Activated CD4-positive, alpha-beta T cell treated with anti-CD3 and anti-CD28 coated beads, Interleukin-10, Interleukin-2, amounts not matched to agents 100 ng/mL and 50 ng/mL, durations not matched to agents 16 hours and 8 hours (primary cell): ENCODE measurements at regions not wholly inside any gene's neighbourhood (a gene's known extent, or its start where the extent isn't known, plus 50 kb on each side); places are given as distances from the start of the nearest gene placed in this dataset.
"Not testable (repeated sequence)": the region's sequence is repeated elsewhere in the genome, so short reads cannot be mapped to it uniquely, and the experiment has no call there.

Experiments
- DNase-seq: peaks from one replicate; pipeline ENCODE4 v3.0.0-alpha.2; 2020

DNA sequence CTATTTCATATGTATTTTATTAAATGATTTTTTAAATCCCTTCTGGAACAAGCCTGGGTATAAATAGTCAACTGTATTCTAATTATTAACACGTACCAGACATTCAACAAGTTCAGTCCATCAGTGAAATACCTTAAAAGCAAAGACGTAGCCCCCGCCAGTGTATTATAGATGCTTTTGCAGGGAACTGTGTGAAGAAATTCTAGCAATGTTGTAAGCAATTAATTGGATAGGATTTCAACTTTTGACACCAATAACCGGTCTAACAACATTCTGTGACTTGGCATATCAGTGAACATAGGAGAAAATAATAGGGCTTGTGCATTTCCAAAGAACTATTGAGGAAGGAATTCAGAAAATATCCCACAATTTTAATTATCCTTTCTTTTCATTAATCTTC lies 67.2 kb upstream of the TGFBR2 start:
- no peak for DNase-seq

DNA sequence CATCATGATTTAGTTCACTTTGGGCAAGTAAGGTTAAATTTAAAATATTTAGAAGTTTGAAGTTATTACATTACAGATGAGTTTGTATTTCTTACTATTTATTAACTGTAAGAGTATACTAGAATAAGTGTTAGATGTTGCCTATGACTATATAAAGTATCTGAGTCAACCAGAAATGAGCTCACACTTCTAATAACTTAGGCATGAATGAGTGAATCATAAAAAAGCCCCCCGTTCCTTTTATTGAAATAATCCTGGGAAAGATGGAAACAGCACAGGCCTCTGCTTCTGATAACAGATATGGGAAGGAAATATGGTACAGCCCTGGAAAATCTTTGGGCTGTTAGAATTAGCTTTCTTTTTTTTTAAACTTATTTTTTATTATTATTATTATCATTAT lies 66.6 kb upstream of the TGFBR2 start:
- DNase-seq = no peak

DNA sequence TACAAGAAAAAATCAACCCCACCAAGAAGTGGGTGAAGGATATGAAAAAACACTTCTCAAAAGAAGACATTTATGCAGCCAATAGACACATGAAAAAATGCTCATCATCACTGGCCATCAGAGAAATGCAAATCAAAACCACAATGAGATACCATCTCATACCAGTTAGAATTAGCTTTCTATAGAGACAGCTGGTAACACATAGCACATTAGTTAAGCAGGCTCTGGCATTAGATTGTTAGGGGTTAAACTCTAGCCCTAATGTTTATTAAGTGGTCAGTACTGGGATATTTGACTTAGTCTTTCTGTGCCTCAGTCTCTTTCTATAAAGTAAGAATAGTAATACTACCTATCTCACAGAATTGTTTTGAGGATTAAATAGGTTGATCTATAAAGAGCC lies 65.2 kb upstream of the TGFBR2 start:
- not testable (repeated sequence) for DNase-seq

GRCh38 chr3:30542897-30543296 lies 63.5 kb upstream of the TGFBR2 start:
- no peak for DNase-seq

DNA sequence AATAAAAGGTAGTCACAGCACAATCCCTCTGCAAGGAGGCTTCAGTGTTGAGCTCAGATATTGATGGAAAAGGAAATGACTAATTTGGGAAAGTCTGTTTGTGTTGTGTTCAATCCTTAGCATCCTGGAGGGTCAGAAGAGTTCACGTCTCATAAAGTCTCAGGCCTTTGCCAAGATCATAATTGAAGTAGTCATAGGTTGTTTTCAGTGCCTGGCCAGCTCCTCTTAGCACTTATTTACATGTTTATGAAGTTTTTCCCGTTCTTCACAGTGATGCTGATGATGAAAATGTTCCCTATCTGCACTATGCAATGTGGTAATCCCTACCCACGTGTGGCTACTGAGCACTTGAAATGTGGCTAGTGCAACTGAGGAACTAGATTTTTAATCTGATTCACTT lies 61.6 kb upstream of the TGFBR2 start:
- no peak for DNase-seq

GRCh38 chr3:30546934-30547333 lies 59.5 kb upstream of the TGFBR2 start:
- no peak for DNase-seq

- no peak for DNase-seq
Measured at GRCh38 chr3:30547716-30548115, 58.7 kb upstream of the TGFBR2 start.

DNA sequence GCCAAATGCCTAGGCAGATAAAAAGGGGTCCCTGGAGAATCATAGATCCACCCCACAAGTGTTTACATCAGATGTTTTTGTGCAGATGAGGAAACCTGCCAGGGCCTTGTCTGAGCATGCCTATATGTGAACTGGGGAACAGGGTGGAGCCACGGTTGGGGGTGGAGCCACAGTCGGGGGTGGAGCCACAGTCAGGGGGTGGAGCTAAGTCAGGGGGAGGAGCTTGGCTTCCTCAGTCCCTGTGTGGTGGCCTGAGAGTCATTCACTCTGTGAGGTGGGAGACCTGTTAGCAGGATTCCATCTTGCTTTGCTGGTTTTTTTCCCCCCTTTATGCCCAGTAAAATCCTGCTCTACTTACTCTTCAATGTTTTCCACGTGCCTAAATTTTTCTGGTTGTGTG lies 57.8 kb upstream of the TGFBR2 start:
- DNase-seq = peak; percentile 17

GRCh38 chr3:30549600-30549999 lies 56.8 kb upstream of the TGFBR2 start:
- DNase-seq = no peak

DNA sequence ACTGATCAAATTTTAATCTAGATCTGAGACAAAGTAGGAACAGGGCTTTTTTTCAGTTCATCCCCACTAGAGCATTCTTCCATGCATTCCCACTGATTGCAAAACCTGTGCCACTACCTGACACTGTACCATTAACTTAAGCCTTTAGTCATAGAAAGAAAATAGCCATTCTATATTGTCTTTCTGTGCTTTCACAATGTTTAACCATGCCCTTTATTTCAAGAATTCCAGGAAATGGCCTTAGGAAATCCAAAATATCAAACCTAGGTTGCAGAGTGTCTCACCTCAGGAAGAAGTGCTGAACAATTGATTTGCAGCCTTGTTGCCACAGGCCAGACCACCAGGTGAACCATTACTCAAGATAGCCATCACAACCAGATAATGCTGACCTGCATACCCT lies 56.2 kb upstream of the TGFBR2 start:
- DNase-seq = no peak

DNA sequence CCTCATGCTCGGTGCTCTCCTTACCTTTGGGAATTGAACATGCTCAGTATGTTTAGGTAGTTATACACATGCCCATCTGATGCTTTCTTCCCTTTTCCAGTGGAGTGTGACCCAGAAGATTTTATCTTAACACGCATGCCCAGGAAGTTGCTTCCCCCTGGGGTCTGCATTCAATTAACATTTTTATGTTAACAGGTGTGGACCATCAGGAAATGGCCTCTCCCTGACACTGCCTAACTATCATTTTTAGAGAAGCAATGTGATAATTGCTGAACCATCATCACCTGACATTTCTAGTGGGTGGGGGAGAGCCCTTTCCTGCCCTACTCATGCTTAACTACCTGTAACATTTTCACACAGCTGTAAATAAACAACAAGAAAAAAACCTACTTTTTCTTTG lies 55.1 kb upstream of the TGFBR2 start:
- DNase-seq = no peak

DNA sequence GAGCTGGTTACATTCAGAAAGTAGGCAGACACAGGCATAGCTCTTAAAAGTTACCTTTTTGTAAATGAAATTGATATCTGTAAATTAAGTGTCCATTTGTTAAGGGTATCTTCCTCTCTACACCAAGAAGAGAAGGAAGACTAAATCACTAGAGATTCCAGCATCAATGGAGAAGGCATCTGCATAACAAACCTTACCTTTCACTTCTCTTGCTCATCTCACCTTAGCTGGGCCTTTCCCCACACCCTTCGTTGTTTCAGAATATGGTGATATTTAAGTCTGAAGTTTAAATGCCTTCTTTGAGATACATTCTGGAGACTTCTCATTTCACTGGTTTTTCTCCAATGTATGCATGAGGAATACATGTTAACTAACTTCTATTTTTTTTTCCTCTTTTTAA lies 54.5 kb upstream of the TGFBR2 start:
- no peak for DNase-seq

DNA sequence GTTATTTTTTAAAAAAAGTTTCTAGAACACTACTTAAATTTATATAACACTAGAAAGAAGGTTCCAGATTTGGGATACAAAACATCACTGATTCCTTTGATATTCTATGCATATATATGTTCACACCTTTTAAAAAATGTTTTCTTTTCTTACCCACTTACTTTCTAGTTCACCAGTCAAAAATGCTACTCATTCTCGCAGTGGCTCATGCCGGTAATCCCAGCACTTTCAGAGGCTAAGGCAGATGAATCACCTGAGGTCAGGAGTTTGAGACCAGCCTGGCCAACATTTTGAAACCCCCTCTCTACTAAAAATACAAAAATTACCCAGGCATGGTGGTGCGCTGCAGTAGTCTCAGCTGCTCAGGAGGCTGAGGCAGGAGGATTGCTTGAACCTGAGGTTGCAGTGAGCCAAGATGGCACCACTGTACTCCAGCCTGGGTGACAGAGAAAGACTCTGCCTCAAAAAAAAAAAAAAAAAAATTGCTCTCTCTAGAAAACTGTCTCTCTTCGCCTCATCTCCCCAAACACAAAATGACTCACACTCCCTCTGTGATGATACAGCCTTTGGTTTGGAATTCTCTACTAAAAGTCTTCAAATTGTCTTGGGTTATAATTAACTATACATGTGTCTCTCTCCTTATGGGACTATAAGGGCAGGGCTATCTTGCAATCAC lies 52.6 kb upstream of the TGFBR2 start:
- DNase-seq = no peak

- DNase-seq = no peak
Measured at GRCh38 chr3:30554317-30554690, 52.1 kb upstream of the TGFBR2 start.

DNA sequence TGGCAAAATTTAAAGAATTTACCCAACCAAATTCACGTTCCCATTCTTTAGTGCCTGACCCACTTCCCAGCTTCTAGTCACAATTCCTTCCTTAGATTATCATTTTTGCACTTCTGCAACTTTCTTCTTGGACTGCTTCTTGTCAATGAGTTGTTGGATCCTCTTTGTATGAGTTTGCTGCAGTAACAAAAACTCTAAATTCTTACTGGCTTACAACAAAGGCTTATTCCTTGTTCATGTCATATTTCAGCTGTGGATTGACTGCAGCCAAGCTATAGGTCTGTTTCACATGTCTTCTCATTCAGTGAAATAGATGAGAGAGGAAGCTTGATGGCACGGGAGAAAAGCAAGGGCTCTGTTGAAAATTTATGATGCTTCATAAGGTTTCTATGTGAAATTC lies 50.4 kb upstream of the TGFBR2 start:
- DNase-seq = no peak
